Tibial nerve (tissue), 3 donors: ENCODE measurements at regions not wholly inside any gene's neighbourhood (a gene's known extent, or its start where the extent isn't known, plus 50 kb on each side); places are given as distances from the start of the nearest gene placed in this dataset.

Experiments used
- CTCF ChIP-seq, 5 experiments: fragments of 200-600 bp in 3 of 5; fragments of 450-650 bp in 2 of 5; sonication (generic) in 3 of 5; IDR thresholded peaks; one replicate each; pipeline ENCODE4 v1.5.1; 2016 to 2019; ENCODE audit warnings: antibody characterized with exemption in 5 of 5, mild to moderate bottlenecking in 3 of 5, moderate library complexity in 2 of 5
- POLR2A ChIP-seq, 2 donors: fragments of 450-650 bp; IDR thresholded peaks; one replicate each; pipeline ENCODE4 v1.6.1; 2017; ENCODE audit warnings: antibody characterized with exemption in 2 of 2, mild to moderate bottlenecking in 2 of 2, moderate library complexity in 2 of 2

GRCh38 chr6:21508753-21509152, 84.8 kb upstream of the SOX4 start:
- TF ChIP-seq POLR2A (IDR thresholded peaks at IDR 0.05) (no peak), CTCF (IDR thresholded peaks at IDR 0.05) (no peak)
